OCI-LY7 (cell line): ENCODE measurements at regions not wholly inside any gene's neighbourhood (a gene's known extent, or its start where the extent isn't known, plus 50 kb on each side); places are given as distances from the start of the nearest gene placed in this dataset.

Source experiments
- BruUV-seq: library from RNA; stranded (reverse); fragments of 400-500 nt; replicated peaks from 2 replicates; lab custom pipeline; 2021; lab: Mats Ljungman, UMichigan
- CTCF ChIA-PET: fragments of 300-600 bp; sonication (Branson Sonifier 250); formaldehyde crosslinking; loops from one replicate; lab custom pipeline; 2022; ENCODE audit warnings: antibody characterized with exemption; ENCODE audit not compliant: unreplicated experiment; lab: Charles Lee
- POLR2A ChIA-PET: fragments of 300-600 bp; sonication (Branson Sonifier 250); formaldehyde crosslinking; loops from one replicate; lab custom pipeline; 2022; ENCODE audit warnings: antibody characterized with exemption; lab: Charles Lee
- DNase-seq: peaks from one replicate; pipeline ENCODE4 v3.0.0-alpha.2; 2015; ENCODE audit warnings: low spot score
- H2AFZ ChIP-seq: fragments of 200-600 bp; sonication (generic), shearing (Covaris generic); 2 replicates; pipeline ENCODE4 v1.6.1; 2014; ENCODE audit warnings: mild to moderate bottlenecking, antibody characterized with exemption, low read length, moderate library complexity
- H3K27ac ChIP-seq: fragments of 200-600 bp; sonication (generic); 2 replicates; pipeline ENCODE4 v1.5.1; 2014; ENCODE audit warnings: mixed run types, low read depth, mild to moderate bottlenecking, moderate library complexity, low read length, inconsistent platforms; ENCODE audit not compliant: poor library complexity, severe bottlenecking
- H3K36me3 ChIP-seq: fragments of 200-600 bp; sonication (generic); 2 replicates; pipeline ENCODE4 v1.6.1; 2014; ENCODE audit warnings: mild to moderate bottlenecking, antibody characterized with exemption, low read length, moderate library complexity, mixed read lengths; ENCODE audit not compliant: insufficient read depth
- H3K4me1 ChIP-seq: fragments of 200-600 bp; sonication (generic); 2 replicates; pipeline ENCODE4 v1.5.1; 2014; ENCODE audit warnings: mild to moderate bottlenecking, low read length; ENCODE audit not compliant: insufficient read depth, poor library complexity, severe bottlenecking
- H3K4me2 ChIP-seq: fragments of 200-600 bp; sonication (generic); 2 replicates; pipeline ENCODE4 v1.6.1; 2014; ENCODE audit warnings: mild to moderate bottlenecking, low read length
- H3K4me3 ChIP-seq: fragments of 200-600 bp; sonication (generic); 2 replicates; pipeline ENCODE4 v1.5.1; 2014; ENCODE audit warnings: mild to moderate bottlenecking, low read depth, low read length; ENCODE audit not compliant: poor library complexity, severe bottlenecking
- H3K79me2 ChIP-seq: fragments of 200-600 bp; sonication (generic); 2 replicates; pipeline ENCODE4 v1.6.1; 2016; ENCODE audit warnings: low read depth, mild to moderate bottlenecking, low read length, moderate library complexity, mixed read lengths; ENCODE audit not compliant: insufficient read depth
- H3K9me2 ChIP-seq: fragments of 200-600 bp; sonication (generic); 2 replicates; pipeline ENCODE4 v1.6.1; 2016; ENCODE audit warnings: mild to moderate bottlenecking, low read length, mixed read lengths; ENCODE audit not compliant: insufficient read depth
- H3K9me3 ChIP-seq: fragments of 200-600 bp; sonication (generic); 2 replicates; pipeline ENCODE4 v1.6.1; 2014; ENCODE audit warnings: mild to moderate bottlenecking, mixed run types, low read length, mixed read lengths
- H4K20me1 ChIP-seq: fragments of 200-600 bp; sonication (generic); 2 replicates; pipeline ENCODE4 v1.6.1; 2014; ENCODE audit warnings: mild to moderate bottlenecking, antibody characterized with exemption, low read length, moderate library complexity, mixed read lengths; ENCODE audit not compliant: insufficient read depth
- EZH2phosphoT487 ChIP-seq: fragments of 200-600 bp; sonication (generic); IDR thresholded peaks from 2 replicates; pipeline ENCODE4 v1.6.1; 2018; ENCODE audit warnings: low read depth, borderline replicate concordance, mild to moderate bottlenecking, mixed run types, antibody characterized with exemption, low read length, moderate library complexity, mixed read lengths
- intact Hi-C: fragments of 100-400 bp; cut with micrococcal nuclease; formaldehyde crosslinking; loops from one replicate; pipeline ENCODE4 v1.10.0; 2022; ENCODE audit not compliant: unreplicated experiment
- TF ChIP-seq, protein P1 (sequence below): fragments of 200-600 bp; sonication (generic); conservative IDR thresholded peaks from 2 replicates; pipeline ENCODE4 v1.5.1; 2014; ENCODE audit warnings: mild to moderate bottlenecking, antibody characterized with exemption, low read length, moderate library complexity, mixed read lengths

DNA sequence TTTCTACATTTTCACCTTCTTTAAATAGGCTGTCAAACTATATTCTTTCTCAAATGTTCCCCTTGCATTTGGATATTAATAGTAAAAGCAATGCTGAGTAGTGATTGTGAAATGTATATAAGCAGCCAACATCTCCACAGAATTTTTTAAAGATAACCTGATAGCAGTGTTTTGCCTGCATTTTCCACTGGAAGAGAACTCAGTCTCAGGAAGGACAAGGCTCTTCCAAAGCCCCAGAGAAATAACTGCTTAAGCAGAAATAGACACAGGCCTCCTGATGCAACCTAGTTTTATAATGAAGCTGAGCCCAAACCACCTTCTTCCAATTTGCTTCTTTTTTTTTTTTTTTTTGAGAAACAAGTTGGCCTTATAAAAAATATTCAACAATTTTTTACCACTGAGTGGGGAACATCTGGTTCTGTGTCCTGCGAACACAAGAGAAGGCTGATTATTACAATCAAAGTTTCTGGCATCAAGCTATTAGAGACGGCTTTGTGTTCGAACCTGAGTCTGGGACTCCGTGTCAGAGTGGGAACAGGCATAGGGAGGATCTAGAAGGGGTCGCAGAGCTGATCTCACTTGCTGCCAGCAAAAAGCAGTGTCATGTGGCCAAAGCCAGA lies 332.5 kb upstream of the TBL1XR1 start:
- Histone ChIP-seq H3K79me2 (no peaks in the 10 kb centered on the region), H3K36me3 (no peaks in the 10 kb centered on the region), H4K20me1 (no peaks in the 10 kb centered on the region), H3K27ac (no peak overlapping the region), H2AFZ (no peak overlapping the region), H3K9me2 (no peaks in the 10 kb centered on the region), H3K9me3 (no peaks in the 10 kb centered on the region), H3K4me3 (no peak overlapping the region), H3K4me2 (no peak overlapping the region), H3K4me1 (no peaks in the 10 kb centered on the region)
- ChIA-PET CTCF (no interaction called here), POLR2A (interaction anchor here (0.6 to 1.4 kb wide), 7 partner anchors 9 to 81 kb away, joined by 3 to 6 read pairs (median 3); no protein-coding TSS in a partner anchor)
- TF ChIP-seq EZH2phosphoT487, result no peak
- TF ChIP-seq, protein P1, sequence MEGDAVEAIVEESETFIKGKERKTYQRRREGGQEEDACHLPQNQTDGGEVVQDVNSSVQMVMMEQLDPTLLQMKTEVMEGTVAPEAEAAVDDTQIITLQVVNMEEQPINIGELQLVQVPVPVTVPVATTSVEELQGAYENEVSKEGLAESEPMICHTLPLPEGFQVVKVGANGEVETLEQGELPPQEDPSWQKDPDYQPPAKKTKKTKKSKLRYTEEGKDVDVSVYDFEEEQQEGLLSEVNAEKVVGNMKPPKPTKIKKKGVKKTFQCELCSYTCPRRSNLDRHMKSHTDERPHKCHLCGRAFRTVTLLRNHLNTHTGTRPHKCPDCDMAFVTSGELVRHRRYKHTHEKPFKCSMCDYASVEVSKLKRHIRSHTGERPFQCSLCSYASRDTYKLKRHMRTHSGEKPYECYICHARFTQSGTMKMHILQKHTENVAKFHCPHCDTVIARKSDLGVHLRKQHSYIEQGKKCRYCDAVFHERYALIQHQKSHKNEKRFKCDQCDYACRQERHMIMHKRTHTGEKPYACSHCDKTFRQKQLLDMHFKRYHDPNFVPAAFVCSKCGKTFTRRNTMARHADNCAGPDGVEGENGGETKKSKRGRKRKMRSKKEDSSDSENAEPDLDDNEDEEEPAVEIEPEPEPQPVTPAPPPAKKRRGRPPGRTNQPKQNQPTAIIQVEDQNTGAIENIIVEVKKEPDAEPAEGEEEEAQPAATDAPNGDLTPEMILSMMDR, result no peak
- BruUV-seq, result no TSS peak
- no peak for DNase-seq
- intact Hi-C loops, result no loop called here

DNA sequence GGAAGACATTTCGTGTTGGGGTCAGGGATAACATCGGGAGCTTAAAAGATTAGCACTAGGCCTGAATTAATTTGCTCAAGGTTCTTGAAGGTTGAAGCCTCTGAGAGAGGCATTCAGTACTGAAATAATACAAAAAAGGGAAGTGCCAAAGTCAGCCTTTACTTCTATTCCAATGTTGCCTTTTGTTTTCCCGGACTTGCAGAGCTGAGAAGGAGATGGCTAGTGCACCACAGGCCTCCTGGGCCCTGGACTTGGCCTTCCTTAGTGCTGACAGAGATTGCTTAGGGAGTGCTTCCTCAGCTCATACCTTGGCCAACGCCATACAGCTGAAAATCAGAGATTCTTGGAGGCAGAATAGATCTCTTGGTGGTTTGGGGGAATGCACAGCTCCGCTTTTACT lies 333.6 kb upstream of the TBL1XR1 start:
- H3K9me3 ChIP-seq, result no peaks in the 10 kb centered on the region
- no peaks in the 10 kb centered on the region for H3K79me2 ChIP-seq
- H3K4me3 ChIP-seq, result no peak overlapping the region
- TF ChIP-seq, protein P1, result no peak
- no peaks in the 10 kb centered on the region for H3K4me1 ChIP-seq
- H3K27ac ChIP-seq, result no peak overlapping the region
- H3K36me3 ChIP-seq, result no peaks in the 10 kb centered on the region
- no peaks in the 10 kb centered on the region for H3K9me2 ChIP-seq
- no peaks in the 10 kb centered on the region for H4K20me1 ChIP-seq
- BruUV-seq, result no TSS peak
- H2AFZ ChIP-seq, result no peak overlapping the region
- ChIA-PET CTCF (no interaction called here), POLR2A (interaction anchor here (0.6 to 1.3 kb wide), 3 partner anchors 8 to 64 kb away, joined by 3 to 6 read pairs (median 5); no protein-coding TSS in a partner anchor)
- intact Hi-C loops, result no loop called here
- no peak overlapping the region for H3K4me2 ChIP-seq
- no peak for DNase-seq

DNA sequence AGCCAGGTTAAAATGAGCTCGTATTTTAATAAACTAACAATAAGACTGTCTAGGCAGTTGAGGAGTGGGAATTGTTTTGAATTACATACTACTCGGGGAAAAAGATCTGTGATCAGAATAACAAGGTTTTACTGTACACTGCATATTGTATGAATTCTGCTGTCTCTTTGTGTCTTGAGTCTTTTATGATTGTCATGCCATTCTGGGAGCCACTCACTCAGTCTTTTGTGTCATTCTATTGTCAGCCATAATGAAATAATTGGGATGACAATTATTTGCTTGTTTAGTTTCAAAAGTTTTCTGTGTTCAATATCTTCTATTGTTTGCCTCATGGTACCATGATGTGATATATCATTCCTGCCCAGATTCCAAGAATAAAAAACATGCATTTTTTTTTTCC lies 339.6 kb upstream of the TBL1XR1 start:
- CTCF ChIA-PET, result no interaction called here

More for the DNA sequence above, 339.6 kb upstream of the TBL1XR1 start:
- Histone ChIP-seq H3K9me3 (no peaks in the 10 kb centered on the region), H3K4me2 (no peak overlapping the region), H2AFZ (no peak overlapping the region), H4K20me1 (no peaks in the 10 kb centered on the region), H3K9me2 (no peaks in the 10 kb centered on the region), H3K4me3 (no peak overlapping the region), H3K79me2 (no peaks in the 10 kb centered on the region), H3K27ac (no peak overlapping the region), H3K4me1 (peaks cover 12% of the 10 kb centered on the region), H3K36me3 (no peaks in the 10 kb centered on the region)
- BruUV-seq, result no TSS peak
- TF ChIP-seq, protein P1, result no peak
- no peak for TF ChIP-seq EZH2phosphoT487
- DNase-seq, result no peak
- intact Hi-C loops, result no loop called here
- POLR2A ChIA-PET, result interaction anchor here (0.6 kb wide), 1 partner anchor 42 kb away, joined by 5 read pairs; no protein-coding TSS in a partner anchor
